Cardiac muscle cell (in vitro differentiated cells and primary cell): ENCODE measurements at regions not wholly inside any gene's neighbourhood (a gene's known extent, or its start where the extent isn't known, plus 50 kb on each side); places are given as distances from the start of the nearest gene placed in this dataset.

Experiments
- DNase-seq, 2 donors: peaks; one replicate each; pipeline versions ENCODE4 v3.0.0 to v3.0.0-alpha.2; 2010 to 2017; ENCODE audit warnings: low read depth in 1 of 2, low spot score in 1 of 2
- H3K27ac ChIP-seq: fragments of 200-600 bp; sonication (generic); 2 replicates; pipeline ENCODE4 v1.5.1; 2016
- H3K27me3 ChIP-seq: fragments of 200-600 bp; sonication (generic); 2 replicates; pipeline ENCODE4 v1.6.0; 2016; ENCODE audit warnings: control low read depth
- H3K36me3 ChIP-seq: fragments of 200-600 bp; sonication (generic); 2 replicates; pipeline ENCODE4 v1.5.1; 2016; ENCODE audit warnings: control low read depth
- H3K4me1 ChIP-seq: fragments of 200-600 bp; sonication (generic); 2 replicates; pipeline ENCODE4 v1.8.1; 2017; ENCODE audit warnings: low read depth, mild to moderate bottlenecking, mixed run types
- H3K4me3 ChIP-seq: fragments of 200-600 bp; sonication (generic); 2 replicates; pipeline ENCODE4 v1.5.1; 2016; ENCODE audit warnings: mild to moderate bottlenecking
- H3K9me3 ChIP-seq: fragments of 200-600 bp; sonication (generic); 2 replicates; pipeline ENCODE4 v1.5.1; 2017; ENCODE audit warnings: low read depth, mild to moderate bottlenecking, control low read depth
- CTCF ChIP-seq: IDR thresholded peaks from 2 replicates; pipeline ENCODE4 v1.5.1; 2012; ENCODE audit warnings: low read depth, mild to moderate bottlenecking, low read length

- no peak overlapping the region for H3K27ac ChIP-seq
- DNase-seq, result no peak
- H3K4me1 ChIP-seq, result no peaks in the 10 kb centered on the region
- H3K9me3 ChIP-seq, result no peaks in the 10 kb centered on the region
- H3K36me3 ChIP-seq, result no peaks in the 10 kb centered on the region
- no peaks in the 10 kb centered on the region for H3K27me3 ChIP-seq
- TF ChIP-seq CTCF, result no peak
- H3K4me3 ChIP-seq, result no peak overlapping the region
Measured at GRCh38 chr11:116397602-116398084, 375.1 kb downstream of the BUD13 start.

- H3K27ac ChIP-seq, result no peak overlapping the region
- TF ChIP-seq CTCF, result no peak
- H3K4me1 ChIP-seq, result no peaks in the 10 kb centered on the region
- H3K4me3 ChIP-seq, result no peak overlapping the region
- no peaks in the 10 kb centered on the region for H3K9me3 ChIP-seq
- no peaks in the 10 kb centered on the region for H3K36me3 ChIP-seq
- no peaks in the 10 kb centered on the region for H3K27me3 ChIP-seq
- no peak for DNase-seq
Measured at GRCh38 chr11:116396331-116396730, 376.5 kb downstream of the BUD13 start.

- Histone ChIP-seq H3K27me3 (no peaks in the 10 kb centered on the region), H3K4me1 (no peaks in the 10 kb centered on the region), H3K9me3 (no peaks in the 10 kb centered on the region), H3K4me3 (no peak overlapping the region), H3K27ac (no peak overlapping the region), H3K36me3 (no peaks in the 10 kb centered on the region)
- no peak for DNase-seq
- TF ChIP-seq CTCF, result no peak
Measured at GRCh38 chr11:116394022-116394421, 378.8 kb downstream of the BUD13 start.

DNA sequence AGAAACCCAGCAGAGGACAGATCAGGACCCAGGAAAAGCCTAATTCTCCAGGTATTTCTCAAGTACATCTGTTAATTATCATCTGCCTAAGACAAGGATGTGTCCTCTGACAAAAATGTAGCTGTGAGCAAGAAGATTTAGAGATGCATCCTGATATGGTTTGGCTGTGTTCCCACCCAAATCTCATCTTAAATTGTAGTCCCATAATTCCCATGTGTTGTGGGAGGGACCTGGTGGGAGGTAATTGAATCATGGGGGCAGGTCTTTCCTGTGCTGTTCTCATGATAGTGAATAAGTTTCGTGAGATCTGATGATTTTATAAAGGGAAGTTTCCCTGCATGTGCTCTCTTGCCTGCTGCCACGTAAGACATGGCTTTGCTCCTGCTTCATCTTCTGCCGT is 381.8 kb downstream of the BUD13 start:
- Histone ChIP-seq H3K4me1 (no peaks in the 10 kb centered on the region), H3K27me3 (no peaks in the 10 kb centered on the region), H3K36me3 (no peaks in the 10 kb centered on the region), H3K4me3 (no peak overlapping the region), H3K27ac (no peak overlapping the region), H3K9me3 (no peaks in the 10 kb centered on the region)
- TF ChIP-seq CTCF, result no peak
- no peak for DNase-seq

DNA sequence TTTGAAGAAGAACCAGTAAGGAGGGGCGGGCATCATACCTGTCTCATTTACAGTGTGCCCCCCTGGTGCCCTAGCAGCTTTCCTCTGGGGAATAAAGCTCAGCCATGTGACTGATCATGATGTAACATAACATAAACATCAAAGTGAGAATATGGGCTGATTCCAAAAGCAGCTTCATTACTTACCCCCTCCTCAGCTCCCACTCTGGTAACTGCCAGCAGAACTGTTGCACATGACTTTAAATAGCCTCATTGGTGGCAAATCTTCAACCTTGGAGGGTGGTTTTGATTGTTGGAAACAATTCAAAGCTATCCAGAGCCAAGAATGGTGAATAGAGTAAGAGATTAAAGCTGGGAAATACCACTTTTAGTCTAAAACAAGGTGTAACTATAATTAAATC is 384.6 kb downstream of the BUD13 start:
- H3K4me1 ChIP-seq, result peaks cover 2% of the 10 kb centered on the region
- TF ChIP-seq CTCF, result no peak
- no peak overlapping the region for H3K27ac ChIP-seq
- no peak for DNase-seq
- H3K27me3 ChIP-seq, result no peaks in the 10 kb centered on the region
- no peaks in the 10 kb centered on the region for H3K36me3 ChIP-seq
- no peaks in the 10 kb centered on the region for H3K9me3 ChIP-seq
- no peak overlapping the region for H3K4me3 ChIP-seq

DNA sequence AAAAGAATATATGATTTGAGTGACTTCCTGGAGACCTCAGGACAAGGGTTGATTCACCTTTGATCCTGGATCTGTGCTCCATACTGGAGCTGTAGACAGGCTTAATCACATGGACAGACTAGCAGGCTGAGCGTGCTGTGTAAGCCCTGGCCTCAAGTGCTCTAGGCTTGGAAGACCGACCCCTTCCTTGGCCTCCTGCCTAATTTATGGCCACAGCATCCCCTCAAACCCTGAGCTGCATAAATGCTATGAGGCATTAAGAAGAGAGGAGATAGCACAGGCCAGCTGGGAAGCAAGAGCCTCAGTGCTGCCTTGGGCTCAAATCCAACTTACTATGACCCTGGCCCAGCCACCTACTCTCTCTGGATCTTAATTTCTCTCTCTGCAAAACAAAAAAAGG is 385.1 kb downstream of the BUD13 start:
- H3K36me3 ChIP-seq, result no peaks in the 10 kb centered on the region
- no peaks in the 10 kb centered on the region for H3K9me3 ChIP-seq
- no peak for DNase-seq
- H3K4me3 ChIP-seq, result no peak overlapping the region
- TF ChIP-seq CTCF, result no peak
- H3K27ac ChIP-seq, result no peak overlapping the region
- H3K4me1 ChIP-seq, result peaks cover 5% of the 10 kb centered on the region
- no peaks in the 10 kb centered on the region for H3K27me3 ChIP-seq
